ENCODE measurements at regions not wholly inside any gene's neighbourhood (a gene's known extent, or its start where the extent isn't known, plus 50 kb on each side); places are given as distances from the start of the nearest gene placed in this dataset.
"Not testable (repeated sequence)": the region's sequence is repeated elsewhere in the genome, so short reads cannot be mapped to it uniquely, and the experiment has no call there.

DNA sequence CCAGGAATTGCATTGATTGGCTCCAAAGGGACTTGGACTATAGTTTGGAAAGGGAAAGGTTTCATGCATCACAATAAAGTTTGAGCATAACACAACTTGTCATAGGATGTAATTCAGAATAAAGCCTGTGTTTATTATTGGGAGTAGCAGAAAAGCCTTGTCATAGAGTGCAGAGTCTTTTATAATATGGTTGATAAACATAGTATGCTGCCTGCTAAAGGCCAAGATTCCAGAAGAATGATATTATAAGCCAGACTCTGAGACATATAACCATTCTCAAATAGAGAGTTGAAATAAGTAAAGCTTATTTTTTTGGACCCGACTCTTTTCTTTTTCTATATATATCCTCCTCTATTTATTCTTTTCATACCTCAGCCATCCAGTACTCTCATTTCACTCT is 207.3 kb downstream of the LRIG3 start:
- DNase-seq (ENCODE audit: low read depth in 2 of 2) = no peak

DNA sequence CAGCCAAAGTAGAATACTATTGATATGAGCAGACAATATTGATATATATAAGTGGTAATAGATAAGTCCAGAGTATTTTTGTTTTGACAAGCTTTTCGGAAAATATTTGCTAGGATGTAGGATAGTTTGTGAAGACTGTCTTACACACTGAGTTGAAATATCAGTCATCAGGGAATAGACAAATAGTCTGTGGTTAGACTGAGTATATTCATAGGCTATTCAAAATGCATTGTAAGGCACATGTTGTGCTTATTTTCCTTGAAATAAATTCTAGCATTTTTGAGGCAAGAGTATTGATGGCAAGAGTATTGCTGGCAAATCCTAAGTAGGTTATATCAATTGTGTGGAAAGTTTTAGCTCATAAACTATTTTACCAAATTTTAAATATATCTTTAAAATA is 201.1 kb downstream of the LRIG3 start:
- no peak for DNase-seq (ENCODE audit: low read depth in 2 of 2)

DNA sequence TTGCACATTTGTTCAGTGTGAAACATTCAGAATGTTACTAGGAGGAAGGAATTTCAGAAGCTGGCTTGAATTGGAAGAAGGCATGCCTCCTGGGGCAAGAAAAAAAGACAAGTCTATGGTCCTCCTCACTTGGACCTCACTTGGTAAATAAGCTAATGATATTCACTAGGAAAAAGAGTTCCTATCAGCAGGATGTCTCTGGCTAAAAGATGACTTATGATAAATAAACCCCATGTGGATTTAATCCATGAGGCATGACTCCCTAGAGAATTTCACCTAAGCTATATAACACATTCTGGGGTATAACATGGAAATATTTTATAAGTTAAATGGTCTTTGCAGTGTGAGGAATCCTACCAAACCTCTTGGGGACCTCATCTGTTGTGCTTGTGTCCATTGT is 199.9 kb downstream of the LRIG3 start:
- DNase-seq (ENCODE audit: low read depth in 2 of 2) = no peak

DNA sequence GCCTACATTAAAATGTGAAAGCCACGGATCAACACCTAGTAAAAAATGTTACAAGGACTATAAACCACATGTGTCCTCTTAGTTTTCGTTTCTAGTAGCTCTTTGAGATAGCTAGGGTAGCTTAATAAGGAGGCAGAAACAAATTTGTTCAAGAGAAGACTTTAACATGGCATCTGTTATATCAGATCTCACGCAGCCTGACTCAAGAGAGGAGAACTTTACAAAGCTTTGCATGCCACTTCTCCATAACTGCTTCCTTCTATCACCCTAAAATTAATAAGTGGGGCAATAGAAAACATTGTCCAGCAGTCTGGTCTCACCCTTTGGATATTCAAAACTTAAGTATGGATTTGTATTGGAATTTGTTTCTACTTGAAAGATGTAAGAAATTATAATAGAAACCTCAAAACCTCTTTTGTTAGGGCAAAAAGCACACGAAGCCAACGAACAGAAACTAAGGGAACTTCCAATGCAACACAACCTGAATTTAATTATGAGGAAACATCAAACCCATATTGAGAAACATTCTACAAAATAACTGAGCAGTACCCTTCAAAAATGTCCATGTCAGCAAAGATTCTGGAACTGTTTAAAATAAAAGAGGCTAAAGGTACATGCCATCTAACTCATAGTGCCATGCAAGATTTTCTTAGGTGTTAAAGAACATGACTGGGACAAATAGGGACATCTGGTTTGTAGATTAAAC is 194.8 kb downstream of the LRIG3 start:
- no peak for DNase-seq (ENCODE audit: low read depth in 2 of 2)

DNA sequence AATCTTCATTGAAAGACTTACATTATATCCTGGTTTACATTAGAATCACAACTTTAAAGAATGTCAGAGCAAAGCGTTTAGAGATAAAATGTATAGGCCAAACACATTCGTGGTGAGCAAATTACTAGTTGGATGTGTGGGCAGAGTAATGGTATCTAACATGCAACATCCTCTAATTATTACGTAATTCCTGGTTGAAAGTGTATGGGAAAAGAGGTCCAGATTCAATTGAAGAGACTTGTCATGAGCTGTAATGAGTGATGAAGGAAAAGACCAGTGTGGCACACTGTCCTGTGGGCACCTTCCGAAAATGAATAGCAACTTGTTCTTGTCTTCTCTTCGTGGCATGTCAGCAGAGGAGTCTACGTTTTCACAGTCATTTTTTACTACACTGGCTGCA is 192.8 kb downstream of the LRIG3 start:
- DNase-seq (ENCODE audit: low read depth in 2 of 2) = no peak

DNA sequence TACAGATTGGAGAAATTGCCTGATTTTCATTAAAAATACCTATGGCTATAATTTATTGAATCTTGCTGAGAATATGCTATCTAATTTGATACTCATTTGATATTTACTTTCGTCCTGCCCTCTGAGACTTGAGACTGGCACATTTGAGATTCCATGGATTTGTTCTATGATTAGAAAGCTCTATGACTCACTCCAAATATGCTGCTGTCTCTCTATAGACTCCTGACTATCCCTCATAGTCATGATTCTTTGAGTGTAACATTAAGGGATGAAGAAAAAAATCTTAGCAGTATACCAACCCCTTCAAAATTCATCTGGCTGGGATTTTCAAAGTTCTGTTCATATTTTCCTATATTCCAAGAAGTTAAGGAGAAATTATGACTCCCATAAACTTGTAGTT is 191.9 kb downstream of the LRIG3 start:
- DNase-seq (ENCODE audit: low read depth in 2 of 2) = no peak

DNA sequence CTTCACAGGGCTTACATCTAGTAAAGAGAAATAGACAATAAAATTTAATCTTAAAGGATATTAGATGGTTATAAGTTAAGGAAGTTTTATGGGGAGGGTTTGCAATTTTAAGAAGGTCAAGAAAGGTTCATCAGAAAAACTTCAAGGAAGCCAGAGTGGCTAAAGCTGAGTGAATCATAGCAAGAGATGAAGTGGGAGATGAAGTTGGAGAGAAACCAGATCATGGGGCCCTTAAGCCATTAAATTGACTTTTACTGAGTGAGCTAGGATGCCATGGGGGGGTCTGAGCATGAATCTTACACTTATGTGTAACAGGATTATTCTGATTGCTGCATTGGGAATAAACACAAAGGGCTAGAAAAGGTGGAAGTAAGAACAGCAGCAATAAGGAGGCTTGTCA is 189.2 kb downstream of the LRIG3 start:
- DNase-seq (ENCODE audit: low read depth in 2 of 2) = no peak

DNA sequence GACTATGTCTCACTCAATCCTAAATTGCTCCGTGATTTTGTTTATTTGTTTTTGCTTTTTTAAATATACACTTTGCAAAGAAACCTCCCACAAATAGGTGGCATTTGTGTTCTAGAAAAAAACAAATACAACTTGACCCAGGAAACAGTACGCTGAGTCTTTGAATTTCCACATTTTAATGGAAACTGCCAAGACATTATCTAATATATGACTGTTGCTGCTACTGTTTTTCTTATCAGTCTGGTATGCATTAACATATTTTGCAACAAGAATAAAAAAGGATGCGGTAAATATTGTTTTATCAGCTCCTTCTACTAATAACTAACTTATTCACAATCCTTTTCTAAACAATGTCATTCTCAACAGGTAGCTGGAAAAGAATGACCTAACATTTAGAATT is 187.4 kb downstream of the LRIG3 start:
- DNase-seq (ENCODE audit: low read depth in 2 of 2) = no peak

DNA sequence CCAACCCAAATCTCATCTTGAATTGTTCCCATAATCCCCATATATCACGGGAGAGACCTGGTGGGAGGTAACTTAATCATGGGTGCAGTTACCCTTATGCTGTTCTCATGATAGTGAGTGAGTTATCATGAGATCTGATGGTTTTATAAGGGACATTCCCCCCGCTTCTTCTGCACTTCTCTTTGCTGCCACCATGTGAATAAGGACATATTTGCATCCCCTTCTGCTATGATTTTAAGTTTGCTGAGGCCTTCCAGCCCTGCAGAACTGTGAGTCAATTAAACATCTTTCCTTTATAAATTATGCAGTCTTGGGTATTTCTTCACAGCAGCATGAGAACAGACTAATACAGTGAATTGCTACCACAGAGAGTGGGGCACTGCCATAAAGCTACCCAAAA is 179.1 kb downstream of the LRIG3 start:
- no peak for DNase-seq (ENCODE audit: low read depth in 2 of 2)

DNA sequence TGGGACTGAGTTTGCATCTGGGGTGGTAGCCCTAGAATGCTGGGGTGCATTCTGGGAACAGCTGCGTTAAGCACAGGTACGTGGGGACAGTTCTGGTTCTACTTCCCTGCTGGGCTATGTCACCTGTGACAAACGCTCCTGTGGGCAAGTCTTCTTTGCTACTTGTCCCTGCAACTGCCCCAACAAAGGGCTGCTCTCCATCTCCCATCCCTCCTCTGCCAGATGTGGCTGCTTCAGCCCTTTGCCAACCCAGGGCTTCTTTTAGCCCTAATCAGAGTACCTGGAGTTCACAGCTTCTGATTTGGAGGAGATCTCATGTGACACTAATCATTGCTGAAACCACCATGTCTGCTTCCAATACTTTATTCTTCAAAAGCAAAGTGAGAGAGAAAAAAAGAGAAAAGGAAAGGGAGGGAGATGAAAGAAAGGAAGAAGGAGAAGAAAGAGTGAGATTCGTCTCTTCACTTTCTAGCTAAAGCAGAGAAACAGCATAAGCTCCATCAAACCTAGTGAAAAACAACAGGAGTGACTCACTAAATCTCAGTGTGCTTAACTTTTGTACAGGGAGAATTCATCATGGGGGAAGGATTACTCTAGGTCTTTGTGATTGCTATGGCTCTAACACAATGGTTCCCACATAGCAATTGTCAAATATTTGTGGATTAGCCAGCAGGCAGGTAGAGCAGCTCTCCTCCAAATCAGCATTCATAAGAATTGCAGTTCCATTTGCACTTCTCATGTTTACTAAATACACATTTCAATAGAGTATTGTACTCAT is 174.8 kb downstream of the LRIG3 start:
- DNase-seq (ENCODE audit: low read depth in 2 of 2) = no peak

DNA sequence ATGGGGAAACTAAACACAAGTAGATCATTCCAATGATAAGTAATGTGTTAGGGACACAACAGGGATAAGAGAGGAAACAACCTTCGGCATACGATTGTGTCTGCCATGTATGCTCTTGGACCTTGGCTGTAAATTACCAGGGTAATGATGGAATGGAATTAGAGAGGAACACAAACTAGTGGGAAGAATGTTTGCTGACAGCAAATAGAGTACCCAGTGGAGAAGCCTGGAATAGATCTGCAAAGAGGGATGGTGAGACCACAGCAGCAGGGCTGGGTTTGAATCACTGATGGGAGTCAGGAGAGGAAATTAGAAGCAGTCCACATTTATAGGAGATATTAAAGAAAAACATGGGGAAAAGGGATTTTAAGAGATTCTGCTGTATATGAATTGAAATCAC is 172.8 kb downstream of the LRIG3 start:
- DNase-seq (ENCODE audit: low read depth in 2 of 2) = no peak

DNA sequence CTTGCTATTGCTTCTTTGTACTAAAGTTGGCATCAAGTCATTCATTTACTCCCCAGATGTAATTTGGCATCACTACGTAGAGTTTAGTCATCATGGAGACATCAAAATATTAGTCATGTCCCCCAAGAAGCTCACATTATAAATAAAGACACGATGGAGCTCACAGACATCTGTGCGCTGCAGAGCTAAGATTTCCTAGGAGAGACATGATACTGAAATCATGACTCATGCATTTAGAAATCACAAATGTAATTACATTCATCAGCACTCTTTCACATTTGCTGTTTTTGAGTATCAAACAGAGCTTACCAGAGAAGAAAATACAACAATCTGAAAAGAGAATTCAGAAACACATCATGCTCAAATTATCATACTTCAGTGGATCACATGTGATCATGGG is 169.8 kb downstream of the LRIG3 start:
- peak in 1 of 2 donors; percentile 70 for DNase-seq (ENCODE audit: low read depth in 2 of 2)

DNA sequence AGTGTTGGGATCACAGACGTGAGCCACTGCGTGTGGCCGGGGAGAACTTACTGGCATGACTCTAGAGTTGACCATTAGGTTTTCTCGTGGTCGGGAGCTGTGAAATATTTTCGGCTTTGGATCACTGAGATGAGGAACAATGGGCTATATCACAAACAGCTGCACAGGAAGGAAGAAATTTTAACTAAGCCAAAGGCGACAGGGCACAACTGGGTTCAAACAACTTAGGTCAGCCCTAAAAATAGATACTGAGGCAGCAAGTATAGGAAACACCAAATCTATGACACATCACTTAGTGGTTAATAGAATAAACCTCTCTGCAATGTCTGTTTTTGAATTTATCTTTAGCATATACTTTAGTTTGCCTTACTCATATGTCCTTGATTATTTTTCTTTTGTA is 162.9 kb downstream of the LRIG3 start:
- DNase-seq (ENCODE audit: low read depth in 2 of 2) = peak; percentile 83 to 94

DNA sequence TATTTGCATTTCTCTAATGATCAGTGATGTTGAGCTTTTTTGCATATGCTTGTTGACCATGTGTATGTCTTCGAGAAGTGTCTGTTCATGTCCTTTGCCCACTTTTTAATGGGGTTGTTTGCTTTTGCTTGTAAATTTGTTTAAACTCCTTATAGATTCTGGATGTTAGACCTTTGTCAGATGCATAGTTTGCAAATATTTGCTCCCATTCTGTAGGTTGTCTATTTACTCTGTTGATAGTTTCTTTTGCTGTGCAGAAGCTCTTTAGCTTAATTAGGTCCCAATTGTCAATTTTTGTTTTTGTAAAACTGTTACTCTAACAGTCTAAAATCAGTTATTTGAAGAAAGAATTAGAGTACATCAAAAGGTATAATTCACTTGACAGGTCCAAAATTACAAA is 160.6 kb downstream of the LRIG3 start:
- DNase-seq (ENCODE audit: low read depth in 2 of 2) = not testable (repeated sequence)

DNA sequence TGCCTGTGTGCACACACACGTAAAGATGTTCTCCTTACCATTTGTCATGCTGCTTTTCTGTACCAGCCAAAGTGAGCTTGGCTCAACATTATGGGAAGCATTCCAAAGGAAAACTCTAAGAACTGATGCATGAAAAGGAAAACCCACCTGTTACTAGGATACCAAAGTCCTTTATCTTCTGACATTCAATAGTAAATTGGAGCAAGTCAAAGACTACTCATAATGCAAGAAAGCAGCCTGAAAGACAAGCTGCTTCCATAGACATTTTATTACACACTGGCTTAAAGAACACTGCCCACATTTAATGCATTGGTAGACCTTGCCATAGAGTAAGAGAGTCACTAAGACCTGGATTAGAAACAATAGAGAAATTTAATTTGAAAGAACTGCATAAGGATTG is 159.0 kb downstream of the LRIG3 start:
- DNase-seq (ENCODE audit: low read depth in 2 of 2) = no peak

DNA sequence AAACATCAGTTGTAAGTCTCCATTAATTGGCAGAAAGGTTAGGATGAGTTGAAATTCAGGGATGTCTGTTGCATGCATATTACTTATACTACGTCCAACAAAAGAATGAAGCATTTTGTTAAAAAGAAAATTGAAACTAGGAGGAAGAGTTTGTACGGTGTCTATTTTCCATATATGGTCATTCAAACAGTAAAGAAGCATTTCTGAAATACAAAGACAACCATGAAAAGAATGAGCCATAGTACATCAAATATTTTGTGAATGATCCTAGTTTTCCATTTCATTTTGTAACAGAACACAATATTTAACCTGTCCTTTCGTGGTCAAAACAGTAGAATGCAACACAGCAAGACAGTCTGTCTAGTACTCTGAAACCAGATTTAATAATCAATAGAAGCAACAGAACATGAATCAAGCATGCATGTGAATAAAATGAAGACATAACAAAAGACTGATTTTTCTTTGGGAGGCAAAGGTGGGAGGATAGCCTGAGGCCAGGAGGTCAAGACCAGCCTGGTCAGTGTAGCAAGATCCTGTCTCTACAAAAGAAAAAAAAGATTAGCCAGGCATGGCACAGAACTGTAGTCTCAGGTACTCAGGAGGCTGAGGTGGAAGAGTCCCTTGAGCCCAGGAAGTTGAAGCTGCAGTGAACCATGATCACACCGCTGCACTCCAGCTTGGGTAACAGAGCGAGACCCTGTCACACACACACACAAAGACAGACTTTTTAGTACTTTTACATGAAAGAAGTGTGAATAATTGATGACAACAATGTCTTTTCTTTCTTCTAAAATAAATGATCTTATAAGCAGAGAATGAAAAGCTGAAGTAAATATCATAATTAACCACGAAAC is 156.0 kb downstream of the LRIG3 start:
- no peak for DNase-seq (ENCODE audit: low read depth in 2 of 2)

DNA sequence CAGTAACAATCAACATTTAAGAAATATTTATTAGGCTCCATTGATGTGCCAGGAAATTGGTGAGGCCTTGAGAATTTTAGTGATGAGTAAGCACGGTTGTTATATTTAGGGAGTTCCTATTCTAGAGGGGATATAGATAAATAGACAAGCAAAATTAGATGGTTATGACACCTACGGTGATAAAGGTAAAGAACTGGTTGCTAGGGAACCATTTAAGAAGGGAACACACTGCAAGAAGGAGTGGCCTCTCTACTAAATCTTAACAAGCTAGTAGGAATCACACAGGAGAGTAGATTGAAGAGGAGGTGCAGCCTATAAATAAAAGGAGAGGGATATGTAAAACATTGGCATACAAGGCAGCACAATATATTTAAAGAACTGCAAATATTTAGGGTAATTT is 155.2 kb downstream of the LRIG3 start:
- no peak for DNase-seq (ENCODE audit: low read depth in 2 of 2)

DNA sequence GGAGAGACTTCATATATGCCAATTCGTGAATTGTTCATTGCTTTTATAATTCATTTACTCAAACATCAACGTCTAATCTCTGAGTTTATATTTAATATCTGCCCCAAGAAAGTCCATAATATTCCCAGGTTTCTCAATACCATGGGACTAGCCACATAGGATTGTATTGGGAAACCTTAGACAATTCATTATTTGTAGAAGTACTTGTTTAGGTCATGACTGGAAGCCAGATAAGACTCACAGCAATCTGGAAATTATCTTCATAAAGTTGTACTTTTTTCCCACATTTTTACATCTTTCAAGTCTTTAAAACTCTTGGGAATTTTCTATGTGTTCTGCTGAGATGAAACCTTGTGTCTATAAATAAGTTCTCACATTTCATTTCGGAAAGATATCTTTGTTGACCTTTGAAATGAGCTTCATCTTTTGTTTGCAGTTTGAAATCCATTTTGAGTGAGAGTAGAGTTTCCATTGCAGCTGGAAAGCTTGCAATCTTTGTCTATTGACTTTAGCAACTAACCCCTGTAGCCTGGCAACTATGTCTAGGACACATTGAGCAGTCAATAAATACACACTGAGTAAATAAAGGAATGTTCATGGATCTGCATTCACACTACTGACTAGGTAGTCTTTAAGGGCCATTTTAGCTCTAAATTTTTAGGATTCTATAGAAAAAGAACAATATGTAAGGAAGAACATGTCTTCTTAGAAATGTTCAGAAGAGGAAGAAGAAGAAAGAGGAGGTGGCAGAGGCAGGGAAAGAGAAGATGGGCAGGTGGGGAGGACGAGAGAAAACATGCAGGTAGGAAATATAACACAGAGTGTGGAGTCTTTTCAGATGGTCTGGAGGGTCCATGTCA is 154.4 kb downstream of the LRIG3 start:
- DNase-seq (ENCODE audit: low read depth in 2 of 2) = peak in 1 of 2 donors; percentile 9

DNA sequence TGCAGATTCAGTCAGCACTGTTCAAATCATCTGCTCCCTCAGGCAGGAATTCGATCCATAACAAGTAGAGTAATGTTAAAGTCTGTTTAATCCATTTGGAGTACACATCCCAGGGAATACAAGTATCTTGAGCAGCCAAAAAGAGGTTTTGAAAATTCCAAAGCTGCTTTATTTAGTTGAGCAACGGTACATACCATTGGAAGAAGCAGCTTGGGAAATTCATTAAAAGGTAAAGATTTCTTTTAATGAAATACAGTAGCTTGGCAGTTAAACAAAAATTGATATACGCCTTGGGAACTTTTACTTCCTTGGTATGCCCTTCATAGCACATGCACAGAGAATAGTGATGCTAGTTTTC is 153.8 kb downstream of the LRIG3 start:
- no peak for DNase-seq (ENCODE audit: low read depth in 2 of 2)

DNA sequence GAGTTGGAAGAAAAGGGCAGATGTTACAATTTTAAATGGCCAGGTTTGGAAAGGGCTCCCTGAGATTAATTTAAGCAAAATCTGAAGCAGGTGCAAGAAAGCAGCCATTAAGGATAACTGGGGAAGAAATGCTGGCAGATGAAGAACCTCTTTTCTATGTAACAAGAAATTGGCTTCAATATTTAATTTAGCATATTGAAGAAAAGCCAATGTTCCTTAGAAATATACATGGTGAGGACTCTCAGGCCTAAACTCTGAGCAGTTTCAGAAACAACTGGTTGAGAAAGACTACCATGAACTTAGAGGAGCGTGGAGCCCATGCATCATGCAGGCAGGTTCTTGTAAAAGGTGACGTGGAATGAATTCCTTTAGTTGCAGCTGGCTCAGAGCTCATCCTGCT is 152.8 kb downstream of the LRIG3 start:
- DNase-seq (ENCODE audit: low read depth in 2 of 2) = no peak

DNA sequence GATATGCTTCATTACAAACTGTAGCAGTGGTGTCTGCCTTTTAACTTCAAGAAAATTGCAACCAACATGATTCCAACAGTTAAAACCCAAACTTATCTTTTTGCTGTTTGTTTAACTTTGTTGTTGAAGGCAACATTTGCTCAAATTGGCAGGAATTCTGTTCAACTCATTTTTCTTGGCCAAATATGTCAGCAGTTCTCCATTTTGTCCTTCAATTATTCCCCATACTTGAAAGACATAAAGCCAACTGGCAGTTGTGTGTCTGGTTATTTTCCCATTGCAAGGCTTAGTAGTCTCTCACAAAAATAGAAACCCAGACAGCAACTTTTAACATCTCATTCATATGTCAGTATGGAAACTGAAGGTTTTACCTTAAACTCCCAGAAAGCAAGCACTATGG is 146.3 kb downstream of the LRIG3 start:
- DNase-seq (ENCODE audit: low read depth in 2 of 2) = no peak

DNA sequence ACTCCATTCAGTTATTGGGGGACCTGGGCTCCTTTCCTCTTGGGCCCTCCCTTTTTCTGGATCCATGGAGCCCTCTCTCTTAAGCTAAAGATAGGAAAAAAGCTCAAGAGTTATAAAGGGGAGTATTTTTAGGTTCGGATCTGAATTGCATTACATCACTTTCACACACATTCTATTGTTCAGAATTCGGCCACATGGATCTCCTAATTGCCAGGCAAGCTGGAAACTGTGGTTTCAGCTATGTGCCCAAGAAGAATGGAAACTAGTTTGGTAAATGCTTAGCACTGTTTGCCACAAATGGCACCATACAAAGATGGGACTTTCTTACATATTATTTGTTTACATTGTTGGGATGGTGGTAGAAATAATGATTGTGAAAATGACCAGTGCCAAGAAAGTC is 145.6 kb downstream of the LRIG3 start:
- no peak for DNase-seq (ENCODE audit: low read depth in 2 of 2)

All from lung microvascular endothelial cell (primary cell).